ENCODE measurements at regions not wholly inside any gene's neighbourhood (a gene's known extent, or its start where the extent isn't known, plus 50 kb on each side); places are given as distances from the start of the nearest gene placed in this dataset.

DNA sequence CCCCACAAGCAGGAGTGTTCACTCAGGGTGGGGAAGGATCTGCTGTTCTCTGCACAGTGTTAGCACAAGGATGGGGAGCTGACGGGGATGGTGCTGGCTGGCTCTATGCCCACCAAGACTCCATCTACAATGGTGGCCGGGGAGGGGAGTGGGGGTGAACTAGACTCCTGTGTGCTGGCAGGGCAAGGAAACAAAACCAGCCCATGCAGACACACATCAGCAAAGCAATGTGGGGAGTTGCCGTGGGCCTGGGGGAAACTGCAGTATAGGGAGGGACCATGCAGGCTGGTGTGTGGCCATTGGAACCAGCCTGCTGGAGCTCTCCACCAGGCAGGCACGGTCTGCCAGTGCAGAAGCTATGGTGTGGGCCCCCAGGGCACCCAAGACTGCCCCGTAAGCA is 195.1 kb downstream of the PWWP3B start:
- DNase-seq (ENCODE audit: low read depth) = no peak
- TF ChIP-seq, protein P1, sequence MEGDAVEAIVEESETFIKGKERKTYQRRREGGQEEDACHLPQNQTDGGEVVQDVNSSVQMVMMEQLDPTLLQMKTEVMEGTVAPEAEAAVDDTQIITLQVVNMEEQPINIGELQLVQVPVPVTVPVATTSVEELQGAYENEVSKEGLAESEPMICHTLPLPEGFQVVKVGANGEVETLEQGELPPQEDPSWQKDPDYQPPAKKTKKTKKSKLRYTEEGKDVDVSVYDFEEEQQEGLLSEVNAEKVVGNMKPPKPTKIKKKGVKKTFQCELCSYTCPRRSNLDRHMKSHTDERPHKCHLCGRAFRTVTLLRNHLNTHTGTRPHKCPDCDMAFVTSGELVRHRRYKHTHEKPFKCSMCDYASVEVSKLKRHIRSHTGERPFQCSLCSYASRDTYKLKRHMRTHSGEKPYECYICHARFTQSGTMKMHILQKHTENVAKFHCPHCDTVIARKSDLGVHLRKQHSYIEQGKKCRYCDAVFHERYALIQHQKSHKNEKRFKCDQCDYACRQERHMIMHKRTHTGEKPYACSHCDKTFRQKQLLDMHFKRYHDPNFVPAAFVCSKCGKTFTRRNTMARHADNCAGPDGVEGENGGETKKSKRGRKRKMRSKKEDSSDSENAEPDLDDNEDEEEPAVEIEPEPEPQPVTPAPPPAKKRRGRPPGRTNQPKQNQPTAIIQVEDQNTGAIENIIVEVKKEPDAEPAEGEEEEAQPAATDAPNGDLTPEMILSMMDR (IDR thresholded peaks at IDR 0.05; ENCODE audit: insufficient read depth, low read depth, low read length, missing control alignments) = no peak
- H3K4me3 ChIP-seq (ENCODE audit: low read length) = no peak overlapping the region

DNA sequence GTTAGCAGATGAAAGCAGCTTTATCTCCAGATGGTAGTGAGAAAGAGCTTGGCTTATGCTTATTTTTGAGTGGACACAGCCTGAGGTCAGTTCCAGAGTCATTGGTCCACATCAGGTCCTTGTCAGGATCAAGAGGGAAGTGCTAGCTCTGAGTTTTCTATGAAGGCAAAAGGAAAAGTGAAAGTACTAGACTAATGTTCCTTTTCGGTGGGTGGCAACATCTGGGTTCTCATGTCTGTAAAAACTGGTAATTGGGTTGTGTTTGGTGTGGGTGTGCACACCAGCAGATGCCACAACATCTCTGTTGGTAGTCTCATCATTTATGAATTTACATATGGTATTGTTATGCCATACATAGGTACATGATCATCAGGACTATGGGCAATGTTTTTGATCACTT is 210.5 kb downstream of the PWWP3B start:
- no peak for DNase-seq (ENCODE audit: low read depth)
- no peak overlapping the region for H3K4me3 ChIP-seq (ENCODE audit: low read length)
- TF ChIP-seq, protein P1 (IDR thresholded peaks at IDR 0.05; ENCODE audit: insufficient read depth, low read depth, low read length, missing control alignments) = no peak

DNA sequence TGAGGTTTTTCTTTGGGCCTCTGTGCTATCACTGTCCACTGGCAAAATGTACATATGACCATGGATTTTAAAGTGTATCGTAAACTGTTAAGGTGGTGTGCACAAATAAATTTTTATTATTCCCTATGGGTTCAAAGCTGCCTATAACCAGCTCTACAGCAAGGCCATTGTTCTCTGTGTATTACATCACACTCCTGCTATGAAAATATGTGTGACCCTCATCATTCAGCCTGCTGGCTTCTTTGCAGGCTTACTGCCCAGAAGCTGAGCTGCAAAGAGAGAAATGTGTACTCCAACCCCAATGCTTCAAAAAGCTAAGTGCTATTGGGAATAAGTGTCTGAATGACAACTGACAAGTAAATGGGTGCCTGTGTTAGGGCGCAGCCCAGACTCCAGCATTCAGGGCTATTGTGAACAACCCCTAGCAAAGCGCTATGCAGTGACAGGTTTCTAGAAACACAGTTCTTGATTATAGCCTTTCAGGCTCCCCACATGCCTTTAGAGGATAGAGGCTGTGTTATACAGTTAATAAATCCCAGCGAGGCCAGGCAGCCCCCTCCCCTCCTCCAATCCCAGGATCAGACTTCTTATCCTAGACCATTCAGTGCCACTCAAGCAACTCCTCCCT is 220.4 kb upstream of the RADX start:
- TF ChIP-seq, protein P1 (IDR thresholded peaks at IDR 0.05; ENCODE audit: insufficient read depth, low read depth, low read length, missing control alignments) = no peak
- DNase-seq (ENCODE audit: low read depth) = no peak
- H3K4me3 ChIP-seq (ENCODE audit: low read length) = no peak overlapping the region

DNA sequence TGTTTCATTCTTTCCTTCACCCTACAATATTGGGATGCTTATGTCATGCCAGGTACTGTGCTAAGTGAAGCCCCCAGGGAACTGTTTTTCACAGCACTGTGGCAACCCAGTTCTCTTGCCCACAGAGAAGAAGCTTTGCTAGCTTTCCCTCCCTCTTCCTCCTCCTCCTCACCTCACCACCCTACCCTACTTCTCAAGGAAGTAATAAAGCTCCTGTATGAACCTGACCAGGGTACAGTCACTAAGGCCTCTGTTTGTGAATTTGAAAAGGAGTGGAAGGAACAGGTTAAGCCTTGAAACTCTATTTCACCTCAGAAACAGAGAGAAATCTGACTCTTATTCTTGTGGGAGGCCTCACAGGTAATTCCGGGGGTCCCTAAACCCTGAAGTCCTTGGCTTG is 219.4 kb upstream of the RADX start:
- no peak for DNase-seq (ENCODE audit: low read depth)
- TF ChIP-seq, protein P1 (IDR thresholded peaks at IDR 0.05; ENCODE audit: insufficient read depth, low read depth, low read length, missing control alignments) = no peak

DNA sequence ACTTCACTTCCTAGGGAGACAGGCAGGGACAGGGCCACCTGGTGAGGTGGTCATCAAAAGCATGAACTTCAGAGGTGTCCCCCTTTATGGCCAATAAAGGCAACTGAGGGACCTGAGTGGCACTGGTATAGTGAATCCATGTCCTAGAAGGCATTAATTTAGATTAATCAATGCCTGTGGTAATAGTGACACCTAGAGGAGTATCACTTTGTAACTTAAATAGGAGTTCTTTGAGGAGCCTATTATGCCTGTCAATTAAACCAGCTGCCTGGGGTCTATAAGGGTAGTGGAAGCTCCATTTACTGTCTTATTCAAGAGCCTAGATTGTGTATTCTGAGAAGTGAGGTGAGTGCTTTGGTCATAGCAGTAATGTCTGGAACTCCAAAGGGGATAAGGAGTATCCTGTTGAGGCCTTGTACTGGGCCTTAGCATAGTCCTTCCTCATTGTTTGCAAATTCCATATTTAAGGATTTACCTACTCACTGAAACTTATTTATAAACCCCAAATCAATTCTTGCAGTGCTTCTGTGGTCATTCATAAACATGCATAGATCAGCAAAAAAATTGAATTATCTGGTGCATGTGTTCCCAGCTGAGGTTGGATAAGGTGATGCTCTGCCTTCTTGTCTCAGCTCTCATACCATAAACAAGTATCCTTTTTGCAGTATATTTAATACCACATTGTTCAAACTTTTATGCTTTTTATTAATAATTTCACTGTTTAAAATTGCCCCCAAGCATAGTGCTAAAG is 213.8 kb upstream of the RADX start:
- peak; percentile 48 for DNase-seq (ENCODE audit: low read depth)
- TF ChIP-seq, protein P1 (IDR thresholded peaks at IDR 0.05; ENCODE audit: insufficient read depth, low read depth, low read length, missing control alignments) = peak; percentile 33
- H3K4me3 ChIP-seq (ENCODE audit: low read length) = no peak overlapping the region

More for the DNA sequence above, 219.4 kb upstream of the RADX start:
- no peak overlapping the region for H3K4me3 ChIP-seq (ENCODE audit: low read length)

DNA sequence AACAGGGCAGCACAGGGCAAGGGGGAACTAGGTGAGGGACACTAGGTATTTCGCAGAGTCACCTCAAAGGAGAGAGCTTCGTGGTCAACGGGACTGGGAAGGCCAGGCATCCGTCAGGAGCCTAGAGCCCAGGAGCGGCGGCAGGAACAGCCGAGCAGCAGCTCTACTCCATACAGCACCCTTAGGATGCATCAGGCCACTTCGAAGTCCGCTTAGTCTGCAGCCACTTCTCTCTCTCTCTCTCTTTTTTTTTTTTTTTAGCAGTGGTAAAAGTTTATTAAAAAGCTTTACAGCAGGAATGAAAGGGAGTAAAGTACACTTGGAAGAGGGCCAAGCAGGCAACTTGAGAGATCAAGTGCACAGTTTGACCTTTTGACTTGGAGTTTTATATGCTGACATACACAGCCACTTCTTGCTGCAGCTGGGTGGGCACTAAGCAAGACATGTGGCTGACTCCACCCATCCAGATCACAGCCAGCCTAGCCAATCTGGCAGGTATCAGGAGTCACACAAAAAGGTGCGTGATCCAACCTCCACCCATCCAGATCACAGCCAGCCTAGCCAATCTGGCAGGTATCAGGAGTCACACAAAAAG is 209.7 kb upstream of the RADX start:
- no peak overlapping the region for H3K4me3 ChIP-seq (ENCODE audit: low read length)
- TF ChIP-seq, protein P1 (IDR thresholded peaks at IDR 0.05; ENCODE audit: insufficient read depth, low read depth, low read length, missing control alignments) = no peak
- DNase-seq (ENCODE audit: low read depth) = no peak
